Breast epithelium (tissue), 3 donors: ENCODE measurements at regions not wholly inside any gene's neighbourhood (a gene's known extent, or its start where the extent isn't known, plus 50 kb on each side); places are given as distances from the start of the nearest gene placed in this dataset.
"Not testable (repeated sequence)": the region's sequence is repeated elsewhere in the genome, so short reads cannot be mapped to it uniquely, and the experiment has no call there.

Experiments
- CTCF ChIP-seq, 3 donors: fragments of 450-650 bp; IDR thresholded peaks; one replicate each; pipeline ENCODE4 v1.5.1; 2016 to 2017; ENCODE audit warnings: antibody characterized with exemption in 3 of 3, mild to moderate bottlenecking in 3 of 3, moderate library complexity in 3 of 3
- POLR2A ChIP-seq: fragments of 450-650 bp; IDR thresholded peaks from one replicate; pipeline ENCODE4 v1.6.1; 2016; ENCODE audit warnings: antibody characterized with exemption, mild to moderate bottlenecking, moderate library complexity
- POLR2AphosphoS5 ChIP-seq, 3 donors: sonication (generic); formaldehyde crosslinking; IDR thresholded peaks; one replicate each; pipeline ENCODE4 v1.6.1; 2017; ENCODE audit warnings: antibody characterized with exemption in 3 of 3

DNA sequence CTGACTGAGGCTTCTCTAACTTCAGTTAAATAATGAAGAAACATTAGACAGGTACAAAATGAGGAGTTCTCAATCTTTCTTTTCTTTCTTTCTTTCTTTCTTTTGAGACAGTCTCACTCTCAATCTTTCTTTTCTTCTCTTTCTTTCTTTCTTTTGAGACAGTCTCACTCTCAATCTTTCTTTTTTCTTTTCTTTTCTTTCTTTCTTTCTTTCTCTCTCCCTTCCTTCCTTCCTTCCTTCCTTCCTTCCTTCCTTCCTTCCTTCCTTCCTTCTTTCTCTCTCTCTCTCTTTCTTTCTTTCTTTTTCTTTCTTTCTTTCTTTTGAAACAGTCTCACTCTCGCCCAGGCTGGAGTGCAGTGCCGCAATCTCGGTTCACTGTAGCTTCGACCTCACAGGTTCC, 287.7 kb downstream of the FBXO8 start:
- TF ChIP-seq CTCF (IDR thresholded peaks at IDR 0.05); POLR2A; POLR2AphosphoS5 (IDR thresholded peaks at IDR 0.05): not testable (repeated sequence)
